Astrocyte of the spinal cord (primary cell): ENCODE measurements at regions not wholly inside any gene's neighbourhood (a gene's known extent, or its start where the extent isn't known, plus 50 kb on each side); places are given as distances from the start of the nearest gene placed in this dataset.
A peak's percentile ranks its signal among the peaks of the same experiment; 100 is the strongest.

ENCODE experiments used
- DNase-seq: peaks from one replicate; pipeline ENCODE4 v3.0.0; 2011; ENCODE audit warnings: low read depth, low spot score
- H3K4me3 ChIP-seq: 2 replicates; pipeline ENCODE4 v1.5.1; 2011; ENCODE audit warnings: low read depth, mild to moderate bottlenecking, low read length, moderate library complexity
- CTCF ChIP-seq: IDR thresholded peaks from 2 replicates; pipeline ENCODE4 v1.5.1; 2012; ENCODE audit warnings: low read depth, mild to moderate bottlenecking, low read length, inconsistent platforms
- in situ Hi-C: cut with HindIII; loops from 2 replicates; pipeline ENCODE4 v1.10.0; 2017; ENCODE audit warnings: low sequenced_read_pairs

DNA sequence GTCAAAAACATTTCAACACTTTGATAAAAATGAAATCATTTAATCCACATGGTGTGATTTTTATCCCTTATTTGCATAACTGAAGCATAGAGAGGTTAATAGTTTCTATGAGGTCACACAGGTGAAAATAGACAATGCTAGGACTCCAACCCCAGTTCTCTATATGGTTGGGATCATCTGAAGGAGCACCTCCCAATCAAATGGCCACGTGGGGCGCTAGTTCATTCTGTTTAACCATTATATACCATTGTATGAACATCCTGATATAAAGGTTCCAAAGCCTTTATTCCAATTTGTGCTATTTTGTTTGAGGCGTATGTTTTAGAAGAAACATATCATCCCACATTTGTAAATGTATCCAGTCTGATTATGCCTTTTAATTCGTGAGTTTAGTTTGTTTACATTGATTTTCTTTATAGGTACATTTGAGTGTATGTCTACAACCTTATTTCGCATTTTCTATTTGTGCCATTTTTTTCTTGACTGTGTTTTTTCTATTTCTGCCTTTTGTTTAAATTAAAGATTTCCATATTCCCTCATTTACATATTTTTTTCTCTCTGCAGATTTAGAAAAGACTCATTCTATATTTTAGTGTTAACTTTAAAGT is 1092.0 kb downstream of the MAT2B start:
- TF ChIP-seq CTCF = peak; percentile 37
- H3K4me3 ChIP-seq = no peak overlapping the region
- in situ Hi-C loops = no loop called here
- no peak for DNase-seq

- TF ChIP-seq CTCF = no peak
- peak; percentile 1 for DNase-seq
- in situ Hi-C loops = no loop called here
- no peak overlapping the region for H3K4me3 ChIP-seq
Observed at GRCh38 chr5:164600274-164600673, 1094.9 kb downstream of the MAT2B start.

- no peak for DNase-seq
- in situ Hi-C loops = no loop called here
- TF ChIP-seq CTCF = no peak
- no peak overlapping the region for H3K4me3 ChIP-seq
Observed at GRCh38 chr5:164600929-164601535, 1095.6 kb downstream of the MAT2B start.

GRCh38 chr5:164608507-164608906 is 1103.1 kb downstream of the MAT2B start:
- no peak overlapping the region for H3K4me3 ChIP-seq
- in situ Hi-C loops = no loop called here
- no peak for TF ChIP-seq CTCF
- no peak for DNase-seq

- H3K4me3 ChIP-seq = no peak overlapping the region
- in situ Hi-C loops = no loop called here
- no peak for TF ChIP-seq CTCF
- no peak for DNase-seq
Observed at GRCh38 chr5:164610374-164610773, 1105.0 kb downstream of the MAT2B start.

- no peak for DNase-seq
- no peak for TF ChIP-seq CTCF
- no peak overlapping the region for H3K4me3 ChIP-seq
- in situ Hi-C loops = no loop called here
Observed at GRCh38 chr5:164614707-164615106, 1109.3 kb downstream of the MAT2B start.

GRCh38 chr5:164617290-164617689 is 1111.9 kb downstream of the MAT2B start:
- in situ Hi-C loops = no loop called here
- DNase-seq = no peak
- no peak for TF ChIP-seq CTCF
- H3K4me3 ChIP-seq = no peak overlapping the region
